Immature natural killer cell (primary cell): ENCODE measurements at regions not wholly inside any gene's neighbourhood (a gene's known extent, or its start where the extent isn't known, plus 50 kb on each side); places are given as distances from the start of the nearest gene placed in this dataset.
"Not testable (repeated sequence)": the region's sequence is repeated elsewhere in the genome, so short reads cannot be mapped to it uniquely, and the experiment has no call there.

Source experiments
- DNase-seq, 3 donors: peaks; one replicate each; pipeline ENCODE4 v3.0.0; 2022; ENCODE audit warnings: mixed read lengths in 1 of 3
- H3K27ac Mint-ChIP-seq, 6 donors: one replicate each; pipeline ENCODE4 v1.8.0; 2020; ENCODE audit warnings: mixed read lengths in 6 of 6, mild to moderate bottlenecking in 5 of 6, inconsistent platforms in 4 of 6, moderate library complexity in 3 of 6
- H3K27me3 Mint-ChIP-seq, 3 donors: one replicate each; pipeline ENCODE4 v1.8.0; 2020 to 2021; ENCODE audit warnings: low read depth in 3 of 3, mild to moderate bottlenecking in 3 of 3, mixed read lengths in 3 of 3, moderate library complexity in 3 of 3, inconsistent platforms in 1 of 3
- H3K36me3 Mint-ChIP-seq, 3 donors: one replicate each; pipeline ENCODE4 v1.8.0; 2020; ENCODE audit warnings: mixed read lengths in 3 of 3, inconsistent platforms in 2 of 3, mild to moderate bottlenecking in 2 of 3
- H3K4me1 Mint-ChIP-seq, 2 donors: one replicate each; pipeline ENCODE4 v1.8.0; 2020; ENCODE audit warnings: inconsistent platforms in 2 of 2, mild to moderate bottlenecking in 2 of 2, mixed read lengths in 2 of 2, moderate library complexity in 1 of 2
- H3K4me3 Mint-ChIP-seq, 5 donors: one replicate each; pipeline ENCODE4 v1.8.0; 2020; ENCODE audit warnings: mild to moderate bottlenecking in 5 of 5, mixed read lengths in 5 of 5, inconsistent platforms in 3 of 5, moderate library complexity in 3 of 5
- H3K9me3 Mint-ChIP-seq, 6 donors: one replicate each; pipeline ENCODE4 v1.8.0; 2020; ENCODE audit warnings: mild to moderate bottlenecking in 6 of 6, mixed read lengths in 6 of 6, inconsistent platforms in 4 of 6, moderate library complexity in 3 of 6

DNA sequence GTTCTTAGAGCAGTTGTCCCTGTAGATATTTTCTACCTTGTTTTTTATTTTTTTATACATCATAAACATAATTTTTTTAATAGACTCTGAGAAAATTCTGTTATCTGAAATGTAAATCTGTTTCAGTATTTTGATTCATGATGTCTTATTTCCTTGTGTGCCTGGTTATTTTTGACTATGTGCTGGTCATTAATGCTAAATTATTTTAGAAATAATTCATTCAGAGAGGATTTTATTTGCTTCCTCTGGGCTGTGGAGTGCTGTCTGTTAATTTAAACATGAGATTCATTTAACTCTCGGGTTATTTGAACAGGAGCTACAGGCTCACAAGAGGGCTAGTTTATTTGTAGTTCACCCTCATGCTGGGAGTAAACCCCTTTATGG lies 124.3 kb upstream of the PITX1 start:
- Mint-ChIP-seq H3K27ac (no peak overlapping the region), H3K4me3 (no peak overlapping the region), H3K4me1 (no peaks in the 10 kb centered on the region), H3K36me3 (no peaks in the 10 kb centered on the region), H3K27me3 (peaks cover 0 to 2% (median 2%) of the 10 kb centered on the region in 3 donors), H3K9me3 (peaks cover 0 to 9% (median 6%) of the 10 kb centered on the region in 6 donors)
- no peak for DNase-seq

DNA sequence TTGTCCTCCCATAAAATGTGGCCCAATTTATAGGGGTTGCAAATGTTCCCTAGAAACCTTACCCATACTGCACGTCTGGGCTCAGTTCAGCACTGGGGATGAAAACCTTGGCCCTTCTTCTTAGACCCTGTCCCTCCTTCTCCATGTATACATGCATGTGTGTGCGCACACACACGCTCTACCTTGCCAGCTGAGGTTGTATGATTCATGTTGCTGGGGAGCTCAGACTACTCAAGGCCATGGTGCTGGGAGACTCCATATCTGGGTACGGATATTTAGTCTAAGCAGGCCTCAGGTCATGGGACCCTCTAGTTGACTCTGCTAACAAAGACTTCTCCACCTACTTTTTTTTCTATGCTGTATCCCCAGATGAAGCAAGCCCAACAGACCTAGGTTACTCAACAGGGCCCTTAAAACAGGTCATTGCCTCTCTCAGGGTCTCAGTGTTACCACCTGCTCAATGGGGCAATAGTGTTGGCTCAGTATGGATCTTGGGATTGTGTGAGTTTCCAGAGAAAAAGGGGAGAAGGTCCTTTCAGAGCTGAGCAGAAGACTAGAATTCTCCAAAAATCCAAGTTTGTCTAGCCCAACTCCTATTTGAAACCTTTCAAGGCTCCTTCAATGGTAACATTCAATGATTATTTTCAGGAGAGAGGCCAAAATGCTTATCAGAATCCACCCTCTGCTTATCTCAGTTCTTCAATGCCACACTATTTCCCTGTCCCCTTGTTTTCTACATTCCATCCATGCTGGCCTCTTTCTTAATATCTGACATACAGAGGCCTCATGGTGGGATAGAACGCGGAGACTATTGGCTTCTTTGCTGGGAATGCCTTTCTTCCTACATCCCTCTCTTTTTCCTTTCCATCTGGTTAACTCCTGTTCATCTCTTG lies 123.6 kb upstream of the PITX1 start:
- peaks cover 0 to 9% (median 6%) of the 10 kb centered on the region in 6 donors for H3K9me3 Mint-ChIP-seq
- no peaks in the 10 kb centered on the region for H3K36me3 Mint-ChIP-seq
- peaks cover 0 to 3% (median 2%) of the 10 kb centered on the region in 3 donors for H3K27me3 Mint-ChIP-seq
- no peak overlapping the region for H3K4me3 Mint-ChIP-seq
- H3K27ac Mint-ChIP-seq: no peak overlapping the region
- H3K4me1 Mint-ChIP-seq: no peaks in the 10 kb centered on the region
- DNase-seq: no peak

DNA sequence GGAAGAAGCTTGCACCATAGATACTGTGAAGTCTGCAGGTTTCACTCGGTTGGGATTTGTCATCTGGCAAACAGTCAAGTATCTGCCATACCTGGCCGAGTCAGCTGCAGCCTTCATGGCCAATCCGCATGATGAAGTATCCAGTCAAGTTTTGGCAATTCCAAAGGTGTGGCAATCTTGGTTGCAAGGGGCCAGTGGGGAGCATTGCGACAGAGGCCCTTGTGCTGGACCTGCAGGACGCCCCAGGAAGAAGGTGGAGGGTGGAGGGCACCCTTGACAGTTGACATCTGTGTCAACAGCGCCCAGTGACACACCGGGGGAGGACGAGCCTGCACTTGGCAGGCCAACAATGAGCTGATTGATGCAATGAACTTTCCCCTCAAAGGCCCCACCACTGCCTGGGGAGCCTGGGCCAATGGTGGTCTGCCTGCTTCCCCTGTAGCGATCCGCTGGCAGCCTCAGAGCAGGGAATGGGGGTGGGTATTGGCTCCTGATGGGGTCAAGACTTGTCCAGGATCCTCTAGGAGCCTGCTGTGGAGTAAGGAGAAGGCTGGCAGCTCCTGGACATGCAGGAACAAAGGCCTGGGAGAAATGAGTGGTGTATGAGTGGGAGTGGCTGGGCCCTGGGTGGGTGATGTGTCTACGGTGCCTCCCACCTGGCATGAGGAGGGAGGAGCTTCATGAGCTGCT lies 122.8 kb upstream of the PITX1 start:
- DNase-seq: no peak
- Mint-ChIP-seq H3K9me3 (peaks cover 0 to 9% (median 6%) of the 10 kb centered on the region in 6 donors), H3K36me3 (no peaks in the 10 kb centered on the region), H3K27ac (no peak overlapping the region), H3K27me3 (peaks cover 0 to 3% (median 2%) of the 10 kb centered on the region in 3 donors), H3K4me1 (no peaks in the 10 kb centered on the region), H3K4me3 (no peak overlapping the region)

DNA sequence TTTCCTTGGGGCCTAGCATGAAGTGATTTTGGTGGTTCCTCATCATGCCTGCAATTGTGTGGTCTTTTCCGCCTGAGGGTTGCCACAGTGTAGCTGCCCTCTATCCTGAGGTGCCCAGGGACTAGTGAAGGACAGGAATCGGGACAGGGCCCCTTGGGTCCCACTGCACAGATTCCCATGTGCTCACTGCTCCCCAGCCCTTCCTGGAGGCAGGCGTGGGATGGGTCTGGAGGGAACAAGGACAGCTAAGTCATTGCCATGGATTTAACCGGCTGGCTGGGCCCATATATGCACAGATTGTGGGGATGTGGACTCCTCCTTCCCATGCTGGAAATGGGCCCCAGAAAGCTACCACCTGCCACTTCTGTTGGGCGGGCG lies 122.3 kb upstream of the PITX1 start:
- H3K9me3 Mint-ChIP-seq: peaks cover 0 to 9% (median 6%) of the 10 kb centered on the region in 6 donors

DNA sequence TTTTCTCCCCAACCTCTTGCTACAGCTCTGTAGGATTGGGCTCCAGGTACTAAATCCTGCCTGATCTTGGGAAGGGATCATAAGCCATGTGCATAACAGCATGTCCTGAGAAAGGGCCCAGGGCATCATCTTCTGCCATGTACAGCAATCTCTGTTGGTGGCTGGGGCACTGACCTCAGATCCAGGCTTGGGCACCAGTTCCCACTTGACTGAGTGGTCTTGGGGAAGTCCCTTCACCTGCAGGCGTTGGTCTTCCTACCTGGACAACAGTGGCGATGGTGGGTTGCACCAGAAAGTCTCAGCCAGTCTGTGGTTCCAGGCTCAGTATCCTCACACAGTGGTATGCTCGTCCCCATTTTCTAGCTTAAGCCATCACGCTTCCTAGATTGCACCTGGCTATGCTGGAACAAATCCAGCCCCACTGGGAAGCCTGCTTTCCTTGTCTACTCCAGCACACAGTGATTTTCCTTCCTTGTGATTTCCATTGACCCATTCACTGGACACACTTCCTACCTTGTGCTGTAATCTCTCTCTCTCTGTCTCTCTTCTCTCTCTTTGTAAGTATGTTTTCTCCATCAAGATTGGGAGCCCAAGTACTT lies 121.7 kb upstream of the PITX1 start:
- no peaks in the 10 kb centered on the region for H3K4me1 Mint-ChIP-seq
- H3K9me3 Mint-ChIP-seq: peaks cover 0 to 9% (median 6%) of the 10 kb centered on the region in 6 donors
- no peak overlapping the region for H3K27ac Mint-ChIP-seq
- peaks cover 0 to 3% (median 2%) of the 10 kb centered on the region in 3 donors for H3K27me3 Mint-ChIP-seq
- DNase-seq: no peak
- no peak overlapping the region for H3K4me3 Mint-ChIP-seq
- no peaks in the 10 kb centered on the region for H3K36me3 Mint-ChIP-seq

More for the DNA sequence above, 122.3 kb upstream of the PITX1 start:
- Mint-ChIP-seq H3K27me3 (peaks cover 2 to 3% (median 2%) of the 10 kb centered on the region in 3 donors), H3K27ac (no peak overlapping the region), H3K4me3 (no peak overlapping the region), H3K4me1 (no peaks in the 10 kb centered on the region), H3K36me3 (no peaks in the 10 kb centered on the region)
- DNase-seq: no peak

DNA sequence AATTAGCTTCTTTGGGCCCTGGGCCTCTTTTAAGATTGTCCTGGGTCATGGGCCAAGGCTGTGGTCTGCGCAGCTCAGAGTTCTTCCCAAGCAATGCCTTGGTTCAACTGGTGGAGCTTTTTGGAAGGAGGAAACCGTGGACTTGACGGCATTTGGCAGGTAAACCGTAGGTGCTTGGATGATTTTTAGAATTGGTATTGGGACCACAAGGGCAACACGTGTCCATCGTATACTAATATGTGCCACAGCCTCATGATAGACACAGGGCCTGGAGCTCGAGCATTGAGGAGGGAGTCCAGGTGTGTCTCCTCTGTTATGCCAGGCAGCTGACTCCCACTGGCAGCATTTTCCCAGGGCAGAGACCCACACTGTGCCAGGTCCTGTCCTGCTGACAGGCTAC lies 120.9 kb upstream of the PITX1 start:
- Mint-ChIP-seq H3K27me3 (peaks cover 0 to 3% (median 2%) of the 10 kb centered on the region in 3 donors), H3K36me3 (no peaks in the 10 kb centered on the region), H3K4me1 (no peaks in the 10 kb centered on the region), H3K4me3 (no peak overlapping the region), H3K27ac (no peak overlapping the region), H3K9me3 (peaks cover 0 to 9% (median 6%) of the 10 kb centered on the region in 6 donors)
- DNase-seq: no peak

DNA sequence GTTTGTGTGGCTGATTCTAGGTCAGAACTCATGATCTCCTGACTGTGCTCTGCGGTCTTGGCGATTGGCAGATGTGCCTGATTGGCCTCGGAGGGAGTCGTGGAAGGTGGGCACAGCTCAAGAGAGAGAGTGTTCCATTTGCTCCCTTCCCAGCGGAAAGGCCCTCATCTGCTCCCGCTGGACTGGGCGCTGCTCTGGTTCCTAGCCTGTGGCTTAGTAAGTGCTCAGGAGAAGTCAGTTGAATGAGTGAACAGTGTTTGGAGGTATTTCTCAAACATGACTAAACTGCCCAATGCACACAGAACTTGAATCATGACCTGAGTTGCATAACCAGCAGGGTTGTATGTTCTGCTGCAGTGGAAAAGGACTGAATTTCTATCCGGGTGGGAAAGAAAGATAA lies 120.2 kb upstream of the PITX1 start:
- Mint-ChIP-seq H3K4me3 (no peak overlapping the region), H3K9me3 (peaks cover 0 to 8% (median 5%) of the 10 kb centered on the region in 6 donors), H3K27me3 (peaks cover under 1 to 3% (median 2%) of the 10 kb centered on the region in 3 donors), H3K4me1 (no peaks in the 10 kb centered on the region), H3K36me3 (no peaks in the 10 kb centered on the region), H3K27ac (no peak overlapping the region)
- DNase-seq: no peak

DNA sequence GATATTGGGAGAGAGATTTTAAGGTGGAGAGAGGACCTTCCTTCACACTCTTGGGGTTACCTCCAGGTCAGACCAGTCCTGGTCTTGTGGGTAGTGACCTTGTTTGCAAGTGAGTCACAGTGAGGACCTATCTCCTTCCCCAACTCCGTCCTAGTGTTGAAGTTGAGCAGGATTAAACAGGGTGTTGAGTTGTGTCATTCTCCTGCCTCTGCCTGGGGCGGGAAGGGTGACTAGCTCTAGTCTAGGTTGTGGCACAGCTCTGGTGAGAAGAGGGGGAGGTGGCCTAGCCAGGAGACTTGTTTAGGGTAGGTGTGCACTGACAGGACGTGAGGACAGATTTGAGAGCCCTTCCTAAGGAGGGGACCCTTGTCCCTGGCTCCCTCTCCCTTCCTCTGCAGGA lies 119.6 kb upstream of the PITX1 start:
- Mint-ChIP-seq H3K4me1 (no peaks in the 10 kb centered on the region), H3K36me3 (no peaks in the 10 kb centered on the region)

DNA sequence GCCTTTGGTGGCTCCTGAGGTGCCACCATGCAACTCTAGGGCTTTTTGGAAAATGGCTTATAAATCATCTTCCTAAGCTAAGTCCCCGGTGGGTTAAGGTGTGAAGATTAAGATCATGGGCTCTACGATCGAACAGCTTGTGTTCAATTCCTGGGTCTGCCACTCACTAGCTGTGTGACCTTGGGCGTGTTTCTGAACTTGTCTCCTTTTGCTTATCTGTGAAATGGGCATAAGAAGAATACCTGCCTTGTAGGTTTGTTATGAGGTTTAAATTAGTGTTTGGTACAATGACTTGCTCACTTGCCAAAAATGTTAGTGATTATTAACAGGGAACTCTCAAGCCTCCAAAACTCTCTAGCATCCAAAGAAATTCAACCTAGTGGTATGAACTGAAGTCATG lies 119.2 kb upstream of the PITX1 start:
- H3K36me3 Mint-ChIP-seq: no peaks in the 10 kb centered on the region
- no peak overlapping the region for H3K4me3 Mint-ChIP-seq
- H3K4me1 Mint-ChIP-seq: no peaks in the 10 kb centered on the region
- no peak overlapping the region for H3K27ac Mint-ChIP-seq
- H3K9me3 Mint-ChIP-seq: peaks cover 0 to 6% (median 1%) of the 10 kb centered on the region in 6 donors
- DNase-seq: no peak
- peaks cover 2 to 6% (median 4%) of the 10 kb centered on the region in 3 donors for H3K27me3 Mint-ChIP-seq

More for the DNA sequence above, 119.6 kb upstream of the PITX1 start:
- no peak overlapping the region for H3K4me3 Mint-ChIP-seq
- no peak overlapping the region for H3K27ac Mint-ChIP-seq
- H3K27me3 Mint-ChIP-seq: peaks cover 2 to 6% (median 4%) of the 10 kb centered on the region in 3 donors
- DNase-seq: no peak
- H3K9me3 Mint-ChIP-seq: peaks cover 0 to 8% (median 1%) of the 10 kb centered on the region in 6 donors

DNA sequence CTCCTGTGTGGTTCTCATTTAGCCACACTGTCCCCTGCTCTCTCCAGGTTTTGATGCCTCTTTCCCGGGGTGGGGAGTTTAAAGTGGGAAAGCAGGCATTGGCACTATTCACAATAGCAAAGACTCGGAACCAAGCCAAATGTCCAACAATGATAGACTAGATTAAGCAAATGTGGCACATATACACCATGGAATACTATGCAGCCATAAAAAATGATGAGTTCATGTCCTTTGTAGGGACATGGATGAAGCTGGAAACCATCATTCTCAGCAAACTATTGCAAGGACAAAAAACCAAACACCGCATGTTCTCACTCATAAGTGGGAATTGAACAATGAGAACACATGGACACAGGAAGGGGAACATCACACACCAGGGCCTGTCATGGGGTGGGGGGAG lies 117.6 kb upstream of the PITX1 start:
- not testable (repeated sequence) for H3K27me3 Mint-ChIP-seq, H3K9me3 Mint-ChIP-seq, DNase-seq, H3K4me3 Mint-ChIP-seq, H3K4me1 Mint-ChIP-seq, H3K27ac Mint-ChIP-seq, H3K36me3 Mint-ChIP-seq

DNA sequence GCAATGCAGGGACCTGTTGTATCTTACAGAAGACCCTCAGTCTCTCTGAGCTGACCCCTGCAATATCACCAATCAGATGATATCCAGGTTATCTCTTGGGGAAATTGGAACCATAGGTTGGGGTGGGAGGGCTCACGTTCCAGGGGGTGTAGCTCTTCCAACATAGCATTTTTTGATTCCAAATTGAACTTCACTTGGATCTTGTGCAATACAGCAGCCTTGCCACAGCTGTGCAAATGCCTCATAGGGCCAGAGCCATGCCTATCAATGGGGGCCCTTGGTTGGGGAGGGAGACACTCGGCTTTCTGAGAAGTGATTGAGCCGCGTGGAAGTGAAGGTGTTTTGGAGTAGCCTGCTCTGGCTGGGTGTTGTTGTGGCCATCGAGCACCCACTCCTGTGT lies 117.2 kb upstream of the PITX1 start:
- no peak overlapping the region for H3K27ac Mint-ChIP-seq
- H3K36me3 Mint-ChIP-seq: no peaks in the 10 kb centered on the region
- H3K4me3 Mint-ChIP-seq: no peak overlapping the region
- H3K27me3 Mint-ChIP-seq: peaks cover 2 to 7% (median 6%) of the 10 kb centered on the region in 3 donors
- DNase-seq: no peak
- no peaks in the 10 kb centered on the region for H3K4me1 Mint-ChIP-seq
- peaks cover 0 to 3% (median 0%) of the 10 kb centered on the region in 6 donors for H3K9me3 Mint-ChIP-seq

DNA sequence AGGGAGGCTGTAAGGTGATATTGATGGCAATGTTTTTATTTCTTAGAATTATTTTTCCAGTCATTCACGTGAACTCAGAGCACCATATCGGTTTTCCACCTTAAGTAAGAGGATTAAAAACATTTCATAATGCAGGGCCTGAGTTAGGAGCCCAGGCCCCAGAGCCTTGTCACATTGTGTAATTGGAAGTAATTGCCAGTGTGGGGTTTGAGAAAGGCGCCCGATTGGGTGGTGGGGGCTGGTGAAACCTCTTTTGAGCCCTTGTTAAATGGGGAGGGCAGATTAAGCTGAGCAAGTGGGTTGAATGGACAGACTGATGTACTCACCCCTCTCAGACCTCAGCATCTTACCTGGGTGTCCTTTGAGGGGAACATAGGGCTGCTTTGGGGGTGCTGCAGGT lies 116.7 kb upstream of the PITX1 start:
- Mint-ChIP-seq H3K9me3 (peaks cover 0 to 3% (median 0%) of the 10 kb centered on the region in 6 donors), H3K27ac (no peak overlapping the region), H3K36me3 (no peaks in the 10 kb centered on the region), H3K4me3 (no peak overlapping the region), H3K4me1 (no peaks in the 10 kb centered on the region), H3K27me3 (peaks cover 2 to 7% (median 6%) of the 10 kb centered on the region in 3 donors)
- DNase-seq: no peak

DNA sequence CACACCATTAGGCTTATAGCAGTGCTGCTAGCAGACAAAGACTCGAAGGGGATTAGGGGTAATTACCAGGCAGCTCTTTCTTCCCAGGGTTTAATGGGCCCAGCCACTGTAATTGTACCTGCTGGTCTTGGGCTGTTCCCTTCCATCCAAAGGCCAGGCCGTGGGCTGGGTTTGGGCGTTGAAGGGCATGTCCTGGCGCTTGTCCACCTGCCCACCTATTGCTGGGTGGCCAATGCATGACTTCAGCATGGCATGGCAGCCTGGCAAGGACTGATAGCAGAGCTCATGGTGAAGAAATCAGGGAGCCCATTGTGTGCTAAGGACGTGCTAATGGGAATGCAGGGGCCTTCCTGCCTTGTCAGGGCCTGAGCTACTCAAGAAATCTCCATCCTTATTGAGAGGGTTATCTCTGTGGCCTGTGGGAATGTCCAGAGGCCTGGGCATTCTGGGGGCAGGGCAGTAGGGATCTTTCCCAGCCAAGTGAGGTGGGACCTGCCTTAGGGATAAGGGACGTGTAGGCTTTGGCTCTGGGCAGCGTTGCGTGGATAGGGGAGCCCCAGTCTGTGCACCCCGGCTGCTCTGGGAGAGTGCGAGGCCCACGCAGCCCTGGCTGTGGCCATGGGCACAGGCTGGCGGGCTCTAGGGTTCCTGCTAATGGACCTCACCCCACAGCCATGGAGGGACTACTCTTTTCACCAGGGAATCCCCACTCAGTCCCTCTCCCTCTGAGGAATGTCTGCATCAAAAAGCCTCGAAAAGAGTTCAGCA lies 116.1 kb upstream of the PITX1 start:
- H3K4me1 Mint-ChIP-seq: no peaks in the 10 kb centered on the region
- no peak overlapping the region for H3K27ac Mint-ChIP-seq
- peaks cover 0 to 6% (median 0%) of the 10 kb centered on the region in 6 donors for H3K9me3 Mint-ChIP-seq
- peaks cover 2 to 7% (median 6%) of the 10 kb centered on the region in 3 donors for H3K27me3 Mint-ChIP-seq
- no peaks in the 10 kb centered on the region for H3K36me3 Mint-ChIP-seq
- no peak overlapping the region for H3K4me3 Mint-ChIP-seq
- DNase-seq: no peak
